HEK293 (cell line): ENCODE measurements at regions not wholly inside any gene's neighbourhood (a gene's known extent, or its start where the extent isn't known, plus 50 kb on each side); places are given as distances from the start of the nearest gene placed in this dataset.

Experiments used
- CTCF ChIA-PET: fragments of 350-600 bp; formaldehyde crosslinking; extraction: SDS; loops from one replicate; lab custom pipeline; 2021; ENCODE audit warnings: antibody characterized with exemption; lab: Yijun Ruan, JAX
- POLR2A ChIA-PET: fragments of 300-600 bp; formaldehyde crosslinking; extraction: SDS; loops from one replicate; lab custom pipeline; 2020; ENCODE audit warnings: antibody characterized with exemption, inconsistent platforms; lab: Yijun Ruan, JAX
- H3K27ac ChIP-seq: fragments of 200-500 bp; sonication (Bioruptor generic); 2 replicates; pipeline ENCODE4 v1.5.1; 2014; ENCODE audit warnings: low read depth, low read length, control low read depth, inconsistent platforms; ENCODE audit errors: extremely low read depth
- H3K36me3 ChIP-seq, 2 experiments: fragments of 200-500 bp in 1 of 2; sonication (Bioruptor generic) in 1 of 2; 1 replicate in 1 of 2; 2 replicates in 1 of 2; pipeline ENCODE4 v1.5.1; 2014 to 2017; ENCODE audit warnings: inconsistent platforms in 2 of 2, low read length in 2 of 2; ENCODE audit not compliant: control insufficient read depth in 2 of 2, insufficient read depth in 1 of 2
- H3K4me1 ChIP-seq: fragments of 200-500 bp; sonication (Bioruptor generic); 2 replicates; pipeline ENCODE4 v1.5.1; 2014; ENCODE audit warnings: mild to moderate bottlenecking, low read length, inconsistent platforms; ENCODE audit not compliant: control insufficient read depth, insufficient read depth
- H3K4me3 ChIP-seq: 2 replicates; pipeline ENCODE4 v1.5.1; 2011; ENCODE audit warnings: low read depth, mild to moderate bottlenecking, control low read depth, low read length, moderate library complexity
- H3K9me3 ChIP-seq: fragments of 200-500 bp; sonication (Bioruptor generic); 2 replicates; pipeline ENCODE4 v1.5.1; 2014; ENCODE audit warnings: low read depth, low read length, inconsistent platforms; ENCODE audit not compliant: control insufficient read depth, insufficient read depth
- GLI2 ChIP-seq: fragments of 450-650 bp; formaldehyde crosslinking; IDR thresholded peaks from 2 replicates; pipeline ENCODE4; 2017; ENCODE audit warnings: missing biosample characterization, missing genetic modification characterization, low read depth, borderline replicate concordance
- SP2 ChIP-seq: fragments of 450-650 bp; formaldehyde crosslinking; IDR thresholded peaks from 2 replicates; pipeline ENCODE4 v1.5.1; 2016; ENCODE audit warnings: missing biosample characterization, missing genetic modification characterization
- SP7 ChIP-seq: fragments of 450-650 bp; formaldehyde crosslinking; IDR thresholded peaks from 2 replicates; pipeline ENCODE4 v1.5.1; 2016; ENCODE audit warnings: missing biosample characterization, missing genetic modification characterization
- ZBTB20 ChIP-seq: fragments of 450-650 bp; formaldehyde crosslinking; IDR thresholded peaks from 2 replicates; pipeline ENCODE4 v1.5.1; 2016; ENCODE audit warnings: missing biosample characterization, missing genetic modification characterization
- ZBTB7A ChIP-seq: fragments of 450-650 bp; formaldehyde crosslinking; IDR thresholded peaks from 2 replicates; pipeline ENCODE4 v1.5.1; 2016; ENCODE audit warnings: low read depth, missing biosample characterization, missing genetic modification characterization
- ZEB2 ChIP-seq: fragments of 450-650 bp; formaldehyde crosslinking; IDR thresholded peaks from 2 replicates; pipeline ENCODE4 v1.5.1; 2016; ENCODE audit warnings: missing biosample characterization, missing genetic modification characterization
- ZNF112 ChIP-seq: fragments of 450-650 bp; formaldehyde crosslinking; IDR thresholded peaks from 2 replicates; pipeline ENCODE4 v1.5.0; 2017; ENCODE audit warnings: missing biosample characterization, missing genetic modification characterization
- ZNF202 ChIP-seq: fragments of 450-650 bp; formaldehyde crosslinking; IDR thresholded peaks from 2 replicates; pipeline ENCODE4 v1.5.1; 2016; ENCODE audit warnings: missing biosample characterization, missing genetic modification characterization, borderline replicate concordance
- ZNF239 ChIP-seq: fragments of 450-650 bp; formaldehyde crosslinking; IDR thresholded peaks from 2 replicates; pipeline ENCODE4 v1.5.1; 2016; ENCODE audit warnings: missing biosample characterization, missing genetic modification characterization
- ZNF280D ChIP-seq: fragments of 450-650 bp; formaldehyde crosslinking; IDR thresholded peaks from 2 replicates; pipeline ENCODE4 v1.5.1; 2016; ENCODE audit warnings: missing biosample characterization, missing genetic modification characterization
- ZNF394 ChIP-seq: fragments of 450-650 bp; formaldehyde crosslinking; IDR thresholded peaks from 2 replicates; pipeline ENCODE4 v1.5.1; 2016; ENCODE audit warnings: missing biosample characterization, missing genetic modification characterization, mild to moderate bottlenecking, moderate library complexity, borderline replicate concordance
- ZNF513 ChIP-seq: fragments of 450-650 bp; IDR thresholded peaks from 2 replicates; pipeline ENCODE4 v1.5.1; 2018; ENCODE audit warnings: missing biosample characterization, missing genetic modification characterization
- ZNF548 ChIP-seq: fragments of 450-650 bp; formaldehyde crosslinking; IDR thresholded peaks from 2 replicates; pipeline ENCODE4 v1.5.1; 2016; ENCODE audit warnings: missing biosample characterization, missing genetic modification characterization
- ZNF600 ChIP-seq: fragments of 450-650 bp; formaldehyde crosslinking; IDR thresholded peaks from 2 replicates; pipeline ENCODE4 v1.5.1; 2016; ENCODE audit warnings: missing biosample characterization, missing genetic modification characterization
- ZNF629 ChIP-seq: fragments of 450-650 bp; formaldehyde crosslinking; IDR thresholded peaks from 2 replicates; pipeline ENCODE4 v1.5.1; 2017; ENCODE audit warnings: missing biosample characterization, missing genetic modification characterization
- ZNF768 ChIP-seq: fragments of 450-650 bp; formaldehyde crosslinking; IDR thresholded peaks from 2 replicates; pipeline ENCODE4 v1.5.1; 2018; ENCODE audit warnings: missing biosample characterization, mild to moderate bottlenecking, missing genetic modification characterization
- ZNF843 ChIP-seq: fragments of 450-650 bp; formaldehyde crosslinking; IDR thresholded peaks from 2 replicates; pipeline ENCODE4 v1.5.1; 2016; ENCODE audit warnings: missing biosample characterization, missing genetic modification characterization
- TF ChIP-seq, protein P1 (sequence below): fragments of 450-650 bp; formaldehyde crosslinking; IDR thresholded peaks from 2 replicates; pipeline ENCODE4 v1.5.1; 2016; ENCODE audit warnings: missing biosample characterization, missing genetic modification characterization
- TF ChIP-seq, protein P2 (sequence below): fragments of 450-650 bp; formaldehyde crosslinking; IDR thresholded peaks from 2 replicates; pipeline ENCODE4 v1.5.1; 2017; ENCODE audit warnings: missing biosample characterization, missing genetic modification characterization

- ChIA-PET CTCF (no interaction called here), POLR2A (no interaction called here)
- TF ChIP-seq ZBTB20 (tag by site-specific recombination) (no peak), GLI2 (tag by site-specific recombination) (no peak), ZNF843 (tag by site-specific recombination) (no peak), ZEB2 (tag by site-specific recombination) (no peak), SP7 (tag by site-specific recombination) (0 out of 2 replicates have a peak, but pooled peaks have one; percentile 20), ZNF239 (tag by site-specific recombination) (no peak)
- TF ChIP-seq, protein P1, sequence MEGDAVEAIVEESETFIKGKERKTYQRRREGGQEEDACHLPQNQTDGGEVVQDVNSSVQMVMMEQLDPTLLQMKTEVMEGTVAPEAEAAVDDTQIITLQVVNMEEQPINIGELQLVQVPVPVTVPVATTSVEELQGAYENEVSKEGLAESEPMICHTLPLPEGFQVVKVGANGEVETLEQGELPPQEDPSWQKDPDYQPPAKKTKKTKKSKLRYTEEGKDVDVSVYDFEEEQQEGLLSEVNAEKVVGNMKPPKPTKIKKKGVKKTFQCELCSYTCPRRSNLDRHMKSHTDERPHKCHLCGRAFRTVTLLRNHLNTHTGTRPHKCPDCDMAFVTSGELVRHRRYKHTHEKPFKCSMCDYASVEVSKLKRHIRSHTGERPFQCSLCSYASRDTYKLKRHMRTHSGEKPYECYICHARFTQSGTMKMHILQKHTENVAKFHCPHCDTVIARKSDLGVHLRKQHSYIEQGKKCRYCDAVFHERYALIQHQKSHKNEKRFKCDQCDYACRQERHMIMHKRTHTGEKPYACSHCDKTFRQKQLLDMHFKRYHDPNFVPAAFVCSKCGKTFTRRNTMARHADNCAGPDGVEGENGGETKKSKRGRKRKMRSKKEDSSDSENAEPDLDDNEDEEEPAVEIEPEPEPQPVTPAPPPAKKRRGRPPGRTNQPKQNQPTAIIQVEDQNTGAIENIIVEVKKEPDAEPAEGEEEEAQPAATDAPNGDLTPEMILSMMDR (tag by site-specific recombination): no peak
- TF ChIP-seq, protein P2, sequence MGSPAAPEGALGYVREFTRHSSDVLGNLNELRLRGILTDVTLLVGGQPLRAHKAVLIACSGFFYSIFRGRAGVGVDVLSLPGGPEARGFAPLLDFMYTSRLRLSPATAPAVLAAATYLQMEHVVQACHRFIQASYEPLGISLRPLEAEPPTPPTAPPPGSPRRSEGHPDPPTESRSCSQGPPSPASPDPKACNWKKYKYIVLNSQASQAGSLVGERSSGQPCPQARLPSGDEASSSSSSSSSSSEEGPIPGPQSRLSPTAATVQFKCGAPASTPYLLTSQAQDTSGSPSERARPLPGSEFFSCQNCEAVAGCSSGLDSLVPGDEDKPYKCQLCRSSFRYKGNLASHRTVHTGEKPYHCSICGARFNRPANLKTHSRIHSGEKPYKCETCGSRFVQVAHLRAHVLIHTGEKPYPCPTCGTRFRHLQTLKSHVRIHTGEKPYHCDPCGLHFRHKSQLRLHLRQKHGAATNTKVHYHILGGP (tag by site-specific recombination): 0 out of 2 replicates have a peak, but pooled peaks have one; percentile 43
- Histone ChIP-seq H3K9me3 (no peaks in the 10 kb centered on the region), H3K4me3 (no peak overlapping the region), H3K27ac (no peak overlapping the region), H3K36me3 (no peaks in the 10 kb centered on the region), H3K4me1 (0 out of 2 replicates have a peak, but pooled peaks cover 5% of the 10 kb centered on the region)
These were observed 199.0 kb downstream of the SAMD5 start for GRCh38 chr6:147707524-147707923.

GRCh38 chr6:147708170-147708569, 199.7 kb downstream of the SAMD5 start:
- H3K4me1 ChIP-seq: 0 out of 2 replicates have a peak, but pooled peaks cover 5% of the 10 kb centered on the region
- ChIA-PET CTCF (no interaction called here), POLR2A (no interaction called here)
- TF ChIP-seq ZNF280D (tag by site-specific recombination) (no peak), ZNF548 (tag by site-specific recombination) (peak; percentile 81)
- no peak overlapping the region for H3K27ac ChIP-seq
- H3K9me3 ChIP-seq: no peaks in the 10 kb centered on the region
- no peak overlapping the region for H3K4me3 ChIP-seq
- H3K36me3 ChIP-seq: no peaks in the 10 kb centered on the region

DNA sequence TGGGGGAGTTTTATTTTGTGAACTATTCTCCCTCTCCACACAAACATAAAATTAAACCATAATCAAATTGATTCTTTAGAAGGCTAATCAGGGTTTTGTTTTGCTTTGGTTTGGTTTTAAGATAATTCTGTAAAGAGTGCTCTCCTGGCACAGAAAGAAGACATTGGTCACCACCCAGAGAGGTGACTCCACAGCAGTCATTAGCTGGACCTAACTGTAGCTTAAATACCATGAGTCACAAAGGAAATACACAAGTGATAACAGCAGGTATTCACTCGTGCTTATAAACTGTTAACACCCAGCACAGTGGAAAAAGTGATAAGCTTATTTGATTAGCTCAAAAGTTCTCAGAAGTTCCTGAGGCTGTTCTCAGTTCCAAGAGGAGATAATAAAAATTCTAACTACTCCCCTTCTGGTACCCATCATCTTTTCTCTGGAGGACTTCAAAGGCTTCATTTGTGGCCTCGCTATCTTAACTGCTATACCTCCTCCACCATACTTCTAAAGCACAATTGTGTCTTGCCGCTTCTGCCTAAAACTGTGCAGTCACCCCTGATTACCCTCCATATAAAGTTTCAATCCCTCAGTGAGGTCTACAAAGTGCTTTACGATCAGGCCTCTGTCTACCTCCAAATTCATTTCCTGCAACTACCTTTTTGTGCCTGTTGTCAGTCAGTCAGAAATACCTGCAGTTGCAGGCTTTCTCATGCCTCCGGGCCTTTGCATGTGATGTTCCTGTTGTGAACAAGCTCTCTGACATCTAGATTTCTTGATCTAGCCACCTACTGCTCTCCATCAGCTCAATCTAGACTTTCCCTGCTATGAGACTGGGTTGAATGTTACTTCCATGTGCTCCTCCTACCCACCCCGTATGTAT, 201.1 kb downstream of the SAMD5 start:
- ChIA-PET CTCF (interaction anchor here (0.6 kb wide), 1 partner anchor 102 kb away, joined by 3 read pairs; no protein-coding TSS in a partner anchor), POLR2A (no interaction called here)
- no peaks in the 10 kb centered on the region for H3K36me3 ChIP-seq
- H3K4me3 ChIP-seq: no peak overlapping the region
- 0 out of 2 replicates have a peak, but pooled peaks cover 5% of the 10 kb centered on the region for H3K4me1 ChIP-seq
- H3K9me3 ChIP-seq: no peaks in the 10 kb centered on the region
- H3K27ac ChIP-seq: no peak overlapping the region
- TF ChIP-seq ZNF629 (tag by site-specific recombination) (peak; percentile 52), SP2 (no peak), ZNF202 (no peak), ZBTB7A (no peak), ZNF394 (tag by site-specific recombination) (no peak), ZNF112 (tag by site-specific recombination) (no peak), ZNF513 (tag by site-specific recombination) (no peak), ZNF768 (tag by site-specific recombination) (no peak), GLI2 (tag by site-specific recombination) (peak; percentile 36; the same call in 1 of the 2 replicates), ZNF600 (tag by site-specific recombination) (no peak)
